ENCODE measurements at regions not wholly inside any gene's neighbourhood (a gene's known extent, or its start where the extent isn't known, plus 50 kb on each side); places are given as distances from the start of the nearest gene placed in this dataset.

GRCh38 chr5:172534229-172535107 is 80.1 kb upstream of the SH3PXD2B start (continued):
- TF ChIP-seq CTCF (conservative IDR thresholded peaks at IDR 0.05; ENCODE audit: low read depth in 2 of 2) = no peak
- no peak for TF ChIP-seq NANOG (IDR thresholded peaks at IDR 0.05; ENCODE audit: borderline replicate concordance)
- no peak for TF ChIP-seq EZH2phosphoT487 (IDR thresholded peaks at IDR 0.05; ENCODE audit: unreplicated experiment)
- TF ChIP-seq ETS1 (IDR thresholded peaks at IDR 0.05) = no peak
- no peak for TF ChIP-seq STAT1 (IDR thresholded peaks at IDR 0.05; ENCODE audit: unreplicated experiment)

GRCh38 chr5:172533399-172534228 is 79.3 kb upstream of the SH3PXD2B start:
- no peaks in the 10 kb centered on the region for H3K36me3 Mint-ChIP-seq (ENCODE audit: low read depth)

More at GRCh38 chr5:172533399-172534228, 79.3 kb upstream of the SH3PXD2B start:
- H3K27me3 ChIP-seq (ENCODE audit: insufficient read depth) = no peaks in the 10 kb centered on the region
- Mint-ChIP-seq H3K4me3 (no peak overlapping the region), H3K27ac (peak overlapping the region; percentile 39; the same call in 1 of the 2 replicates), H3K4me1 (no peaks in the 10 kb centered on the region; the same call in 2 of the 3 replicates), H3K9me3 (no peaks in the 10 kb centered on the region; the same call in 2 of the 3 replicates), H3K27me3 (ENCODE audit: insufficient read depth, low read depth, poor library complexity) (peaks cover 2% of the 10 kb centered on the region)
- H3K79me2 ChIP-seq (replicated peaks; ENCODE audit: insufficient read depth) = no peaks in the 10 kb centered on the region
- no peaks in the 10 kb centered on the region for H3K36me3 ChIP-seq (ENCODE audit: insufficient read depth)
- no peaks in the 10 kb centered on the region for H4K20me1 ChIP-seq (replicated peaks; ENCODE audit: insufficient read depth)
- ATAC-seq = no peak
- H3K9me2 ChIP-seq (ENCODE audit: insufficient read depth) = no peaks in the 10 kb centered on the region
- no peaks in the 10 kb centered on the region for H3F3A ChIP-seq (replicated peaks; ENCODE audit: low read depth)
- H3K27ac ChIP-seq (ENCODE audit: low read depth) = no peak overlapping the region
- no peak overlapping the region for H2AFZ ChIP-seq
- no peak overlapping the region for H3K4me2 ChIP-seq
- TF ChIP-seq POLR2AphosphoS5 (IDR thresholded peaks at IDR 0.05; ENCODE audit: low read depth) = no peak
- TF ChIP-seq NANOG (IDR thresholded peaks at IDR 0.05; ENCODE audit: borderline replicate concordance) = no peak
- TF ChIP-seq ZNF462 (CRISPR knock-in tag; IDR thresholded peaks at IDR 0.05) = no peak
- no peak for TF ChIP-seq CREB1 (CRISPR knock-in tag; IDR thresholded peaks at IDR 0.05; ENCODE audit: low read depth)
- no peak for TF ChIP-seq EZH2 (IDR thresholded peaks at IDR 0.05; ENCODE audit: low read depth, unreplicated experiment)
- no peak overlapping the region for H3K4me3 ChIP-seq
- no peak for DNase-seq (ENCODE audit: low spot score)
- no peaks in the 10 kb centered on the region for H3K4me1 ChIP-seq (ENCODE audit: insufficient read depth)
